H1 (cell line): ENCODE measurements at regions not wholly inside any gene's neighbourhood (a gene's known extent, or its start where the extent isn't known, plus 50 kb on each side); places are given as distances from the start of the nearest gene placed in this dataset.

Source experiments
- CTCF ChIA-PET: fragments of 300-600 bp; sonication (Branson Sonifier 250); formaldehyde crosslinking; loops from one replicate; lab custom pipeline; 2021; ENCODE audit not compliant: partially characterized antibody; lab: Charles Lee
- POLR2A ChIA-PET: fragments of 300-600 bp; sonication (Branson Sonifier 250); formaldehyde crosslinking; loops from one replicate; lab custom pipeline; 2021; ENCODE audit warnings: inconsistent platforms; ENCODE audit not compliant: partially characterized antibody; lab: Charles Lee
- DNase-seq, 2 experiments: peaks; one replicate each; pipeline versions ENCODE4 v3.0.0 to v3.0.0-alpha.2; 2010 to 2022; ENCODE audit warnings: low spot score in 2 of 2, low read depth in 1 of 2, mixed read lengths in 1 of 2
- FAIRE-seq: peaks from 2 replicates; lab custom pipeline; 2011; peaks lifted over from hg19 to GRCh38; lab: Jason Lieb, UNC
- H2AFZ ChIP-seq: 2 replicates; pipeline ENCODE4 v1.8.1; 2012; ENCODE audit warnings: low read length, inconsistent platforms
- H2AK5ac ChIP-seq: 2 replicates; pipeline ENCODE4 v1.6.1; 2013; ENCODE audit warnings: low read depth, low read length
- H2BK120ac ChIP-seq: replicated peaks from 2 replicates; pipeline ENCODE3; 2013; ENCODE audit warnings: low read depth, low read length, inconsistent platforms
- H2BK12ac ChIP-seq: 2 replicates; pipeline ENCODE4 v1.6.1; 2013; ENCODE audit warnings: low read depth, low read length
- H2BK15ac ChIP-seq: 2 replicates; pipeline ENCODE4 v1.6.1; 2013; ENCODE audit warnings: low read length
- H2BK20ac ChIP-seq: 2 replicates; pipeline ENCODE4 v1.6.1; 2013; ENCODE audit warnings: low read length
- H2BK5ac ChIP-seq: 2 replicates; pipeline ENCODE4 v1.6.1; 2013; ENCODE audit warnings: low read depth, low read length
- H3K14ac ChIP-seq: 2 replicates; pipeline ENCODE4 v1.6.1; 2013; ENCODE audit warnings: inconsistent platforms; ENCODE audit not compliant: insufficient read length
- H3K18ac ChIP-seq: 2 replicates; pipeline ENCODE4 v1.6.1; 2013; ENCODE audit warnings: low read length; ENCODE audit errors: extremely low read depth
- H3K23ac ChIP-seq: 2 replicates; pipeline ENCODE4 v1.6.1; 2013; ENCODE audit warnings: inconsistent platforms; ENCODE audit not compliant: insufficient read length
- H3K23me2 ChIP-seq: 2 replicates; pipeline ENCODE4 v1.6.1; 2013; ENCODE audit warnings: low read depth, low read length
- H3K27ac ChIP-seq: 2 replicates; pipeline ENCODE4 v1.6.1; 2011; ENCODE audit warnings: low read depth, low read length, inconsistent platforms
- H3K27me3 ChIP-seq, 4 experiments: replicated peaks in 1 of 4; 1 replicate in 1 of 4; 2 replicates in 3 of 4; pipeline versions ENCODE4 v1.6.1 to v1.8.1; 2011 to 2013; ENCODE audit warnings: low read length in 3 of 4, mild to moderate bottlenecking in 3 of 4, inconsistent platforms in 2 of 4, mixed read lengths in 2 of 4, moderate library complexity in 1 of 4; ENCODE audit not compliant: control insufficient read depth in 3 of 4, insufficient read depth in 3 of 4; ENCODE audit errors: extremely low read depth in 1 of 4
- H3K36me3 ChIP-seq, 4 experiments: 2 replicates each; pipeline versions ENCODE4 v1.6.1 to v1.8.1; 2011 to 2013; ENCODE audit warnings: mild to moderate bottlenecking in 4 of 4, low read length in 3 of 4, moderate library complexity in 2 of 4, control low read depth in 1 of 4, inconsistent platforms in 1 of 4; ENCODE audit not compliant: insufficient read depth in 4 of 4, control insufficient read depth in 2 of 4
- H3K4ac ChIP-seq: replicated peaks from 2 replicates; pipeline ENCODE3; 2013; ENCODE audit warnings: low read length, low read depth, mixed read lengths, inconsistent platforms; ENCODE audit not compliant: insufficient read length
- H3K4me1 ChIP-seq, 4 experiments: replicated peaks in 1 of 4; 1 replicate in 1 of 4; 2 replicates in 3 of 4; pipeline versions ENCODE4 v1.6.1 to v1.8.1; 2011 to 2013; ENCODE audit warnings: low read length in 3 of 4, inconsistent platforms in 2 of 4, mixed read lengths in 1 of 4; ENCODE audit not compliant: insufficient read depth in 4 of 4, control insufficient read depth in 3 of 4
- H3K4me2 ChIP-seq, 2 experiments: 2 replicates each; pipeline versions ENCODE4 v1.6.1 to v1.8.1; 2011 to 2013; ENCODE audit warnings: low read depth in 2 of 2, low read length in 2 of 2, control low read depth in 1 of 2, inconsistent platforms in 1 of 2, mild to moderate bottlenecking in 1 of 2; ENCODE audit not compliant: insufficient read depth in 1 of 2
- H3K4me3 ChIP-seq, 4 experiments: fragments of 200-600, 300-600 bp in 1 of 4; sonication (generic), shearing (Covaris generic), sonication (Bioruptor Twin) in 1 of 4; 2 replicates each; pipeline versions ENCODE4 v1.5.1 to v1.8.1; 2011 to 2016; ENCODE audit warnings: low read length in 4 of 4, low read depth in 3 of 4, control low read depth in 2 of 4, inconsistent platforms in 2 of 4, mild to moderate bottlenecking in 2 of 4, mixed read lengths in 1 of 4, moderate library complexity in 1 of 4; ENCODE audit not compliant: insufficient read depth in 2 of 4; ENCODE audit errors: extremely low read depth in 1 of 4
- H3K56ac ChIP-seq: replicated peaks from 2 replicates; pipeline ENCODE3; 2013; ENCODE audit warnings: low read depth, mild to moderate bottlenecking, mixed read lengths, low read length, inconsistent platforms; ENCODE audit not compliant: insufficient read length
- H3K79me1 ChIP-seq: 2 replicates; pipeline ENCODE4 v1.6.1; 2013; ENCODE audit warnings: low read depth, low read length, control low read depth
- H3K79me2 ChIP-seq, 2 experiments: 2 replicates each; pipeline versions ENCODE4 v1.6.1 to v1.8.1; 2012 to 2013; ENCODE audit warnings: low read length in 2 of 2, mild to moderate bottlenecking in 2 of 2, inconsistent platforms in 1 of 2; ENCODE audit not compliant: insufficient read depth in 2 of 2, control insufficient read depth in 1 of 2
- H3K9ac ChIP-seq, 4 experiments: replicated peaks in 1 of 4; 1 replicate in 1 of 4; 2 replicates in 3 of 4; pipeline versions ENCODE4 v1.6.1 to v1.8.1; 2011 to 2013; ENCODE audit warnings: low read depth in 3 of 4, low read length in 3 of 4, control low read depth in 2 of 4, mild to moderate bottlenecking in 2 of 4, moderate library complexity in 2 of 4, inconsistent platforms in 1 of 4; ENCODE audit errors: extremely low read depth in 1 of 4
- H3K9me3 ChIP-seq, 2 experiments: 2 replicates each; pipeline versions ENCODE4 v1.6.1 to v1.8.1; 2012 to 2013; ENCODE audit warnings: mild to moderate bottlenecking in 2 of 2, moderate library complexity in 2 of 2, control low read depth in 1 of 2, inconsistent platforms in 1 of 2, low read depth in 1 of 2, low read length in 1 of 2, mixed read lengths in 1 of 2; ENCODE audit not compliant: insufficient read depth in 2 of 2
- H4K20me1 ChIP-seq, 2 experiments: replicated peaks in 1 of 2; 2 replicates each; pipeline versions ENCODE3 to v1.8.1; 2011 to 2013; ENCODE audit warnings: inconsistent platforms in 2 of 2, low read length in 2 of 2, mild to moderate bottlenecking in 1 of 2; ENCODE audit not compliant: insufficient read depth in 2 of 2, control insufficient read depth in 1 of 2
- H4K5ac ChIP-seq: 2 replicates; pipeline ENCODE4 v1.6.1; 2013; ENCODE audit warnings: low read length, low read depth, mixed read lengths, inconsistent platforms; ENCODE audit not compliant: insufficient read length
- H4K8ac ChIP-seq: 2 replicates; pipeline ENCODE4 v1.8.0; 2013; ENCODE audit warnings: mild to moderate bottlenecking, moderate library complexity, low read length, inconsistent platforms; ENCODE audit not compliant: insufficient read depth; ENCODE audit errors: extremely low read depth
- H4K91ac ChIP-seq: replicated peaks from 2 replicates; pipeline ENCODE3; 2013; ENCODE audit warnings: low read length, mixed read lengths, inconsistent platforms; ENCODE audit not compliant: insufficient read length
- CBX5 ChIP-seq: fragments of 300-800, 300-1000 bp; sonication (generic); IDR thresholded peaks from 2 replicates; pipeline ENCODE4 v1.7.1; 2016; ENCODE audit warnings: antibody characterized with exemption, low read length, low read depth
- CBX8 ChIP-seq: fragments of 300-800, 300-1000 bp; sonication (generic); IDR thresholded peaks from 2 replicates; pipeline ENCODE4 v1.7.1; 2016; ENCODE audit warnings: low read depth, low read length, borderline replicate concordance
- MAFK ChIP-seq: IDR thresholded peaks from 2 replicates; pipeline ENCODE4 v1.6.1; 2012; ENCODE audit warnings: low read depth, mild to moderate bottlenecking, improper control_type of control experiment, low read length
- SIX5 ChIP-seq: IDR thresholded peaks from 2 replicates; pipeline ENCODE4 v1.6.1; 2011; ENCODE audit warnings: mild to moderate bottlenecking, low read depth, low read length
- SP1 ChIP-seq: IDR thresholded peaks from 2 replicates; pipeline ENCODE4 v1.6.1; 2011; ENCODE audit warnings: low read depth, low read length
- WGBS, 2 experiments: shearing (Covaris generic) in 1 of 2; methylation state at CpG; one replicate each; pipeline versions ENCODE4 v1.1.6 to v1.1.7; 2013 to 2015; ENCODE audit warnings: low lambda C conversion rate in 2 of 2, mixed read lengths in 2 of 2, inconsistent platforms in 1 of 2, low coverage in 1 of 2, missing lambda C conversion rate in 1 of 2; ENCODE audit not compliant: insufficient replicate concordance in 2 of 2, insufficient coverage in 1 of 2, insufficient read length in 1 of 2; ENCODE audit errors: extremely low coverage in 1 of 2, missing lambda C conversion rate in 1 of 2; 5-methylcytosine and 5-hydroxymethylcytosine counted together

DNA sequence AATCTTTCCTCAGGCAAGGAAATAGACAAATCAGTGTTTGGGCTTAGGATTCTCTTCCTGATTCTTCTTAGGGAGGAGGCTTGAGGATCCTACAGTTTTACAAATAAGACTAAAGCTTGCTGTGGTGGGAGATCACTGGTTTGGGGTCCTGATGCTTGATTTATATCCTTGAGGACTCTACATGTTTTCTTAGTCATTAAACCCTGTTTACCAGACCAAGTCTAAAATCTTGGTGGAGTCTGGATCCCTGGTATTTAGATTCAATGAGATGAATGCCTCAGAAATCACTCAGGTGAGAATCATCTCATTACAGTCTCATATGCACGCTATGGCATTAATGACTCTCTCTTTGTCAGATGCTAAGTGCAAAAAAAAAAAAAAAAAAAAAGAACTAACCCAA lies 304.3 kb upstream of the SALL1 start:
- H3K27me3 ChIP-seq = no peaks in the 10 kb centered on the region
- no peak overlapping the region for H3K4me3 ChIP-seq
- H4K8ac ChIP-seq = no peak overlapping the region
- no peaks in the 10 kb centered on the region for H4K20me1 ChIP-seq
- no peak overlapping the region for H2AK5ac ChIP-seq
- no peak overlapping the region for H3K4ac ChIP-seq
- no peaks in the 10 kb centered on the region for H3K23me2 ChIP-seq
- no peak overlapping the region for H2BK120ac ChIP-seq
- no peak overlapping the region for H2BK20ac ChIP-seq
- no peak overlapping the region for H4K5ac ChIP-seq
- no peaks in the 10 kb centered on the region for H3K9me3 ChIP-seq
- no peaks in the 10 kb centered on the region for H3K4me1 ChIP-seq
- no peak overlapping the region for H3K23ac ChIP-seq
- no peak overlapping the region for H2BK5ac ChIP-seq
- no peak overlapping the region for H3K14ac ChIP-seq
- H3K27ac ChIP-seq = no peak overlapping the region
- no peak overlapping the region for H2AFZ ChIP-seq
- ChIA-PET CTCF (interaction anchor here (1.0 kb wide), 1 partner anchor 11 kb away, joined by 3 read pairs; no protein-coding TSS in a partner anchor), POLR2A (interaction anchor here (1.5 kb wide), 1 partner anchor 8 kb away, joined by 3 read pairs; no protein-coding TSS in a partner anchor)
- H3K18ac ChIP-seq = no peak overlapping the region
- no peak overlapping the region for H2BK15ac ChIP-seq
- FAIRE-seq (no peak), DNase-seq (no peak)
- no peak overlapping the region for H3K56ac ChIP-seq
- no peaks in the 10 kb centered on the region for H3K79me2 ChIP-seq
- no peaks in the 10 kb centered on the region for H3K36me3 ChIP-seq
- no peak overlapping the region for H2BK12ac ChIP-seq
- H3K79me1 ChIP-seq = no peaks in the 10 kb centered on the region
- no peak overlapping the region for H3K9ac ChIP-seq
- 100% methylated on average over 1 of the region's 1 CpG; no CpG with 5 or more reads in 1 of the 2 experiments for WGBS, 2 experiments
- no peak overlapping the region for H4K91ac ChIP-seq
- H3K4me2 ChIP-seq = no peak overlapping the region
- TF ChIP-seq CBX5 = no peak
- TF ChIP-seq SIX5 = no peak
- TF ChIP-seq MAFK = no peak
- TF ChIP-seq CBX8 = no peak
- TF ChIP-seq SP1 = no peak
